GM19438 (cell line): ENCODE measurements at regions not wholly inside any gene's neighbourhood (a gene's known extent, or its start where the extent isn't known, plus 50 kb on each side); places are given as distances from the start of the nearest gene placed in this dataset.
"Not testable (repeated sequence)": the region's sequence is repeated elsewhere in the genome, so short reads cannot be mapped to it uniquely, and the experiment has no call there.

Experiments used
- ATAC-seq: cut with Tn5 transposase; IDR thresholded peaks from one replicate; pipeline ENCODE4 v1.9.1; 2021; ENCODE audit warnings: low read depth; ENCODE audit not compliant: unreplicated experiment

DNA sequence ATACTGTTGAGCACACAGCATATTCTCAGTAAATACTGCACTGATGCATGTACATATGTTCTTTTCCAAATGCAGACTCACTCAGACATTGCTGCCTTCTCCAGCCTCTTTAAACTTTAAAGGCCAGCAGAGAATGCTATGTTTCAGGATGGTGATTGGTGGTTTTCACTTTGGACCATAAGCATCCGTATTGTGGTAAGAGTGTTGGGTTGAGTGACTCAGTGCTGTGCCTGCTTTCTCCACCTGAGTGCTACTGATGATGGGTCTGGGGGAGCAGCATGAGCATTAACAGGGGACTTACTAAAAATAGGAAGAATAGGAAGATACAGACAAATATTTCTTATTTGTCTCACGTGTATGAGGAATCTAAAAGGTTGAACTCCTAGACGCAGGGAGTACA, 56.3 kb upstream of the ZNF92 start:
- ATAC-seq = no peak

DNA sequence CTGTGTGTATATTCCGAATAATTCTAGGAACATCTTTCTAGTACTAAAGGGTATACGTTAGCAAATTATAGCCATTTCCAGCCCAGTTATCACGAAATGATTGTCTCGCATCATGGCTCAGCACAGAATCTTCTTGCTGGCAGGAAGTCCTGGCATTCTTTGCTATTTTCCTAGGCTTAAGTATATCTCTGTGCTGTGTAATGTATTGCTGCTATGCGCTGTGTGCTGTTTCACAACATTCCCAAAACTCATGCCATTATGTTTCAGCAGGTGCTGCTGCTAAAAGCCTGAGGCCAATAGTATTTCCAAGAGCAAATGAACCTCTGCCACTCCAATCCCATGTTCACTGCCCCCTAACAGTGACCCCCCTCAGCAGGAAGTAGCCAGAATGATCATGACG, 62.9 kb upstream of the ZNF92 start:
- ATAC-seq = no peak

DNA sequence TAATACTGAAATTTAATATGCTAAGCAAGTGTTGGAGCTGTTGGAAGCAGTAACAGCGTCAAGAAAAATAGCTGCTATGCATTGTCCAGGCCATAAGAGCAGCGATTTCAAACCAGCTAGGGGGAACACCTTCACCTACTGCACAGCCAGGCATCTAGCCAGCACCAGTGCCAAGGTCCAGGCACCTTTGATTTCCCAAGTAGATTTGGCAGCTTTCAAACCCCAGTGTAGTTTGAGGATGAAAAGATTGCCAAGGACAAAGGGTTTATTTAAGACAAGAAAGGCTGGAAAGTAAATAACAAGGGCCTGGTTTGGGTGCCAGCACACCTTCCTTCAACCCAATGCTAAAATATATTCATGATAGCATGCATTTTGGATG, 65.4 kb upstream of the ZNF92 start:
- no peak for ATAC-seq

DNA sequence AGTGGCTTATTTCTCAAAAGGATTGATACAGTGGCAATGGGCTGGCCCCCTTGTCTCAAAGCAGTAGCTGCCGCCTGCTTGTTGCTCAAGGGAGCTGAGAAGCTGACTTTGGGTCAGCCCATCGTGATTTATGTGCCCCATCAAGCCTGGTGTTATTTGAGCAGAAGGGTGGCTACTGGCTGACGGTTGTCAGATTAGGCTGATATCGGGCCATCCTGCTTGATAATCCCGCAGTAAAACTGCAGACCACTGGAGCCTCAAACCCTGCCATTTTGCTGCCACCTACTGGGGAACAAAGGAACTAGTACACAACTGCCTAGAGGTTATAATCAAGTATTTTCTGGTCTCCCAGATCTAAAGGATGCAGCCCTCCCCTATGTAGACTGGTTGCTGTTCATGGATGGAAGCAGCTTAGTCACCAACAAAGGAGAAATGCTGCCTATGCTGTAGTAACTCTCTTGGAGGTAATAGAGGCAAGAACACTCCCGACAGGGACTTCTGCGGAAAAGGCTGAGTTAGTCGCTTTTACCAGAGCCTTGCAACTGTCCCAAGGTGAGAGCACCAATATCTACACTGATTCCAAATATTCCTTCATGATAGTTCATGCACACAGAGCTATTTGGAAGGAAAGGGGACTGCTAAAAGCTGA, 65.9 kb upstream of the ZNF92 start:
- ATAC-seq = peak; percentile 81

DNA sequence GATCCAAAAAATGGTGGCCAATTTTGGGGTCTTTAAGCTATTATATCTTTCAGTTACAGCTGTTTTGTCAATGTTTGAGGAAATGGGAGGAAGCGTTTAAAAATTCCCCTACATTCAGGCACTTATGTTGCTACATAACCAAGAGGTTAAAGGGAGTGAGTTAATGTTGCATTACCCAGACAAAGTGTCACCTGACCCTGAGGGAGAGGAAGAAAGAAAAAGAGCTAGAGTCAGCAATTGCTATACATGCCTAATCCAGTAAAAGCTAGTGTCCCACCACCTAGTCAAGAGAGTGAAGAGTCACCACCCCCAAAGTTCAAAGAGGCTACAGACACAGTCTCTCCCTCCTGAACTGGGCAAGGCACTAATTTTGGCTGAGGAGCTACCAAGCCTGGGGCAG, 69.5 kb upstream of the ZNF92 start:
- ATAC-seq = no peak

DNA sequence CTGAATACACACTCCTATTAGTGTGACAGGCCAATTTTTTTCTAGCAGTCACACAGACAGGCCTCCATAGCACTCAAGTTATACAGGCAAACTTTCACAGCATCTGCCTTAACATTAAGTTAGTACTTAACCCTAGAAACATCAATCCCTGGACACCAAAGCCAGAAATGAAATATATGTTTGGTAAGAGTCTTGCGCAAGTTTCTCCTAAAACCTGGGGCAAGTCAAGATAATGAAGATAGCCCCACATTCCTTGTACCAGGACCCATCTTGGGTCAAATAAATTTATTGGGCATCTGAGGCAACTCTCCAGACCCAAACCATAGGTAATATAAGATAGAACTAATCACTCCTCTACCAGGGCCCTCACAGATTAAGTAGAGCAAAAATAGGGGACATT, 70.8 kb upstream of the ZNF92 start:
- no peak for ATAC-seq

DNA sequence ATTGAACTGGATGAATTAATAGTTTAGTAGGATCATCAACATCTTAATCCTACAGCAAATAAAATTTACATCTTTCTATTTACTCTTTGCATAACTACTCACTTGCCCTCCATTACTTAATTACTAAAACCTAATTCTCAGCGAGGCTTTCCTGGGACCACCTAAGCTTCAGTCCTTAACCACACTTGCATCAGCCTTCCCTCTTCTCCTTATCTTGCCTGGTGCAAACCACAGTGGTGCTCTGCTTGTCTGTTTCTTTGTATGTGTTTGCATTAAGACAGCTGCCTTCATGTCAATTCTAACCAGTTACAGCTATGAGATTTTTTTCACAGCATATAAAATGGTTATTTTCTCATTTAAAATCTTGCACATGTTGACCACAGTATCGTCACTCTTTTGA, 72.6 kb upstream of the ZNF92 start:
- no peak for ATAC-seq

DNA sequence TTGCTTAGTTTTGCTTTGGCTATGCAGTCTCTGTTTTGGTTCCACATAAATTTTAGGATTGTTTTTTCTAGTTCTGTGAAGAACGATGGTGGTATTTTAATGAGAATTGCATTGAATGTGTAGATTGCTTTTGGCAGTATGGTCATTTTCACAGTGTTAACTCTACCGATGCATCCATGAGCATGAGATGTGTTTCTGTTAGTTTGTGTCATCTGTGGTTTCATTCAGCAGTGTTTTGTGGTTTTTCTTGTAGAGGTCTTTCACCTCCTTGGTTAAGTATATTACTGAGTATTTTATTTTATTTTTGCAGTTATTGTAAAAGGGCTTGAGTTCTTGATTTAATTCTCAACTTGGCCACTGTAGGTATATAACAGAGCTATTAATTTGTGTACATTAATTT, 78.2 kb upstream of the ZNF92 start:
- no peak for ATAC-seq

DNA sequence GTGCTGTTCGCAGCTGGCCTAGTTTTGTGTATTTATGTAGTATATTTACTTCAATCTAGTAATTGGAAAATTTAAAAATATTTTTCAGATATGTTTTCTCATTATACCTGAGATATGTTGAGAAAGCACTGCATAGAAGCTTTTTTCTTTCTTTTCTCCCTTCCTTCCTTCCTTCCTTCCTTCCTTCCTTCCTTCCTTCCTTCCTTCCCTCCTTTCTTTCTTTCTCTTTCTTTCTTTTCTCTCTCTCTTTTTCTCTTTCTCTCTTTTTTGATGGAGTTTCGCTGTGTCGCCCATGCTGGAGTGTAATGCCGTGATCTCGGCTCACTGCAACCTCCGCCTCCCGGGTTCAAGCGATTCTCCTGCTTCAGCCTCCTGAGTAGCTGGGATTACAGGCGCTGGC, 83.3 kb upstream of the ZNF92 start:
- not testable (repeated sequence) for ATAC-seq

DNA sequence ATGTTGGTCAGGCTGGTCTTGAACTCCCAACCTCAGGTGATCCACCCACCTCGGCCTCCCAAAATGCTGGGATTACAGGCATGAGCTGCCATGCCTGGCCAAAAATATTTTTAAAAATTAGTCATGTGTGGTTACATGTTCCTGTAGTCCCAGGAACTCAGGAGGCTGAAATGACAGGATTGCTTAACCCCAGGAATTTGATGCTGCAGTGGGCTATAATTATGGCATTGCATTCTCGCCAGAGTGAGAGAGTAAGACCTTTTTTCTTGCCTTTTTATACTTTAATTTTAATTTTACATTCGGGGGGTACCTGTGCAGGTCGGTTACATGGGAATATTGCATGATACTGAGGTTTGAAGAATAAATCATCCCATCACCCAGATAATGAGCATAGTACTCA, 86.6 kb upstream of the ZNF92 start:
- no peak for ATAC-seq

DNA sequence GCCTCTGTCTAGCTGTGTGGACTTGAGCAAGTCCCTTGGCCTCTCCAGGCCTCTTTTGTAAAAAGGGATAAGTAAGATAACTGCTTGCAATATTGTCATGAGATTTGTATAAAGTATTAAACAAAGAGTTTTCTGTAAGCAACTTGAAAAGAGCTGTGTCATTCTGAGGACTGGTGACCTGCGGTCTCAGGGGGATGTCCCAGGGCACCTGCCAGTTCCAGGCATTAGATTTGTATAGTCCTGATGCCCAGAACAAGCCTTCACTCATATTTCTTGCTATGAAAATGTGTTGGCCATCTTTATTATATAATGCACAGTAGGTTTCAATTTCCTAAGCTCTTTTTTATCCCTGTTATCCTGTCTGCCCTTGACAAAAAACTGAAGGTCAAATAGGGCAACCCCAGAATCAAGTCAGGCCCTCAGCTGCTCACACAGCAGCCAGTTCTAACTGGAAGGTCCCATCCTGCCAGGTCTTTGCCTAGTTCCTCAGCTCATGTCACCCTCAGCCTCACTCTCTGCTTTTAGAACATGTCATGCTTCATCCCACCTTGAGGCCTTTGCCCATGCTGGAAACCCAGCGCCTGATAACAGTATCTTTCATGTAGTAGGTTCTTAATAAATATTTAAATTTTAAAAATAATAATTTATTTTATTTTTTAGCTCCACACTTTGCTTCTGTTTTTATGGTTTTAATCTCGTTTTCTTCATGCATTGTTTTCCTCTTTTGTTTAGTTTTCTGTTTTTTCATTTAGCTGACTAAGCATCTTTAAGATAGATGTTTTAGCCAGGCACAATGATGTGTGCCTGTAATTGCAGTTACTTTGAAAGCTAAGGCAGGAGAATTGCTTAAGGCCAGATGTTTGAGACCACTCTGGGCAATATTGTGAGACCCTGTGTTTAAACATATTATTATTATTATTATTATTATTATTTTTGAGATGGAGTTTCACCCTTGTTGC, 87.5 kb upstream of the ZNF92 start:
- ATAC-seq = no peak

DNA sequence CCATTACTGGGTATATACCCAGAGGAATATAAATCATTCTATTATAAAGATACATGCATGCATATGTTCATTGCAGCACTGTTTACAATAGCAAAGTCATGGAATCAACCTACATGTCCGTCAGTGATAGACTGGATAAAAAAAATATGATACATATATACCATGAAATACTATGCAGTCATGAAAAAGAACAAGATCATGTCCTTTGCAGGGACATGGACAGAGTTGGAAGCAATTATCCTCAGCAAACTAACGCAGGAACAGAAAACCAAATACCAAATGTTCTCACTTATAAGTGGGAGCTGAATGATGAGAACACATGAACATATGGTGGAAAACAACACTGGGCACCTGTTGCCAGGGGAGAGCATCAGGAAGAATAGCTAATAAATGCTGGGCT, 88.4 kb upstream of the ZNF92 start:
- not testable (repeated sequence) for ATAC-seq

DNA sequence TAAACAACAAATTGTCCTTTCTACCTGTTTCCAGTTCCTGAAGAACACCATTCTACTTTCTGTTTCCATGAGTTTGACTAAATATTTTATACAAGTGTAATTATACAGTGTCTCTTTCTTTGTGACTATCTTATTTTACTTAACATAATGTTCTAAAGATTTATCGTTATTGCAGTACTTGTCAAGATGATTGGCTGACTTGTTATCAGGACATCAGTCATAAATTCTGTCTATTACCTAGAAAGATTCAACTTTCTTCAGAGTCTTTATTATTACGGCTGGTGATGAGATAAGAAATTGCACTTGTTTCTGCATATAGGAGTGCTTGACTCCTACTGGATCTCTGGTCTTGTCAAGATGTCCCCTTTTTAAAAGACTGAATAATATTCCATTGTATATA, 93.9 kb upstream of the ZNF92 start:
- ATAC-seq = no peak

DNA sequence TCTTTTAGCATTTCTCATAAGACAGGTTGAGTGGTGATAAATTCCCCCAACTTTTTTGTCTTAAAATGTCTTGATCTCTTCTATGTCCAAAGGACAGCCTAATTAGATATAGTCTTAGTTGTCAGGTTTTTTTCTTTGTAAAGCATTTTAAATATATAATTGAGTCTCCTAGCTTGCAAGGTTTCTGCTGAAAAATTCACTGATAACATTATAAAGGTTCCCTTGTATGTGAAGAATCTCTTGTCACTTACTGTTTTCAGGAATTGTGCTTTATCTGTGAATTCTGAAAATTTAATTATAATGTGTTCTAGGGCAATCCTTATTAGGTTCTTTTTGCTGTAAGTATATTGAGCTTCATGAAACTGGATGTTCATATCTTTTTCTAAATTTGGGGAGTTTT, 96.8 kb upstream of the ZNF92 start:
- ATAC-seq = no peak

DNA sequence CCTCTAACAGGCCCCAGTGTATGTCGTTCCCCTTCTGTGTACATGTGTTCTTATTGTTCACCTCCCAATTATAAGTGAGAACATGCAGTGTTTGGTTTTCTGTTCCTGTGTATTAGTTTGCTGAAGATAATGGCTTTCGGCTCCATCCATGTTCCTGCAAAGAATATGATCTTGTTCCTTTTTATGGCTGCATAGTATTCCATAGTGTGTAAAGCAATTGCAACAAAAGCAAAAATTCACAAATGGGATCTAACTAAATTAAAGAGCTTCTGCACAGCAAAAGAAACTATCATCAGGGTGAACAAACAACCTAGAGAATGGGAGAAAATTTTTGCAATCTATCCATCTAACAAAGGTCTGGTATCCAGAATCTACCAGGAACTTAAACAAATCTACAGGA, 102.2 kb upstream of the ZNF92 start:
- ATAC-seq = not testable (repeated sequence)

DNA sequence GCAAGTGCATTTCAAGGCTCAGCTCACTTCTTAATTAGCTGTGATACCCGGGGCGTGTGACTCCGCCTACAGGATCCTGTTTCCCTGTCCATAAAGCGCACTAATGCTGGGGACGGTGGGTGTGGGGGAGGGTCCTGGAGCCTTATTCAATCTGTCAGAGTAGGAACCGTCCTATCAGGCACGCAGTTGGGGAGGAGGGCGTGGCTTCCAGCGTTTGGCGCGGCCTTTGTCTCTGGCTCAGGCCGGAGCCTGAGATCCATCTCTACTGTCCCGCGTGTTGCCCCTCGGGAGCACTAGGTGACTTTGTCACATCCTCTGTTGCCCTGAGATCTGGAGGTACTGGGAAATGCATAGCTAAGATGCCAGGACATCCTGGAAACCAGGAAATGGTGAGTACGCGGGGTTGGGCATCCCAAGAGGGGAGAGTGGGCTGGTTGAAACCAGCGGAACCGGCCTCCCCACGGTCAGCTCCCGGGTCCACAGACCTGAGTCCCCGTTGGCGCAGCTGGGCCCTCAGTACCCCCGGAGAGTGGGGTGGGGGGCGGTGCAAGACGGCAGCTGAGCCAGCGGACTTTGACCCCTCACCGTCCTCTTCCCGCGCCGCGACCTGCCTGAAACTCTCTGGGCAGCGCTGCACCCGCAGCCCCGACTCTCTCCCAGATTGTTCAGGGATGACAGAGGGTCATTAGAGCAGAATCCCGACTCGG, 104.4 kb upstream of the ZNF92 start:
- ATAC-seq = peak; percentile 99

DNA sequence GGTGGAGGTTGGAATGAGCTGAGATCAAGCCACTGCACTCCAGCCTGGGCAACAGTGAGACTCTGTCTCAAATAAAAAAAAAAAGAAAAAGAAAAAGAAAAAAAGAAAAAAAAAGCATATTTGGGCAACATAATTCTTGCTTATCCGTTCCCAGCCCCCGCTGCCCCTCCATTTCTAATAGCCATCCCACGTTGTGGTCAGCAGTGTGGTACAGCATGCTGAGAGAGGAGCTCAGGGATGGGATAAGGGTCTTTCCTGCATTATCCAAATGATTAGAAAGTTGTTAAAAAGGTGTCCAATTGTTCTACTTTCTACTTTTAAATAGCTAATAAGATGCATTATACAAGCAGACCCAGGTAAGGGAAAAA, 104.9 kb upstream of the ZNF92 start:
- no peak for ATAC-seq

DNA sequence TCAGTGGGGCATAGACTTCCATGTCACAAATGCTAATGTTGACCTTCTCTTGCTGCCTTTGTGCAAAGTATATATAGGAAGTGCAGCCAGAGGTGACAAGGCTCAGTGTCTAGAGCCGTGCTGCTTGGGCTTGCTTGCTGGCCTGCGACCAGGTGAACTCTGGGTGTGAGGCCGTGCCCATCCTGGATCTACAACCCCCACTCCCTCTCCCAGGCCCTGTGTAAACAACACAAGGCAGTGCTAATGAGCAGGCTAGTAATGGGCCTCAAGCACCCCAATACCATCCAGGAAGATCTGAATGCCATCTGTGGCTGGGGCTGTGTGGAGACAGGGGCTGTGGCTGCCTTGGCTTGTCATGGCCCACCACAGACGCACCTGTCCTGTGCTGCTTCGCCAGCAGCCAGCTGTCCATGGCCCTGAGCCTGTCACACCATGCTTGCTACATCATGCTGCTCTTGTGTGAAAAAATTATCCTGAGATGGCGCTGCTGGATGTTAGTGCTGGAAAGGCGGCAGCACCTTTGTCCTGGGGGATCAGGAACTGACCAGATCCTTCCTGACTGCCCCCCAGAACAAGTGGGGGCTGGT, 107.6 kb upstream of the ZNF92 start:
- no peak for ATAC-seq

DNA sequence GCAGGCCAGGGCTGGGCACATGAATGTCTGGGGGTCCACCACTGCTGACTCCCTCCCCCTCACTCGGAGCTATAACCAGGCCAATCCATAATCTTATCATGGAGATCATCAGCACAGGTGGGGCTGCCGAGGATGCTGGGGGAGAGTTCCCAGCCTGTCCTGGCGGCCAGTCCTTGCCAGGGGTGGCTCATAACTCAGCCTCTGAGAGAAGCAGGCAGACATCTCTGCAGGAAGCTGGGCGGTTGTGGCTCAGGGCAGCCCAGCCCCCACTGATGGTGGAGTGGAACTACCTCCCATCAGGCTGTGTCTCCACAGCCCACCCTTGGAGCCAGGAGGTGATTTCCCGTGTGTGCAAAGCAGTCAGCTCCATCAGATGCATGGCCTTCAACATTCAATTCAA, 109.4 kb upstream of the ZNF92 start:
- no peak for ATAC-seq

DNA sequence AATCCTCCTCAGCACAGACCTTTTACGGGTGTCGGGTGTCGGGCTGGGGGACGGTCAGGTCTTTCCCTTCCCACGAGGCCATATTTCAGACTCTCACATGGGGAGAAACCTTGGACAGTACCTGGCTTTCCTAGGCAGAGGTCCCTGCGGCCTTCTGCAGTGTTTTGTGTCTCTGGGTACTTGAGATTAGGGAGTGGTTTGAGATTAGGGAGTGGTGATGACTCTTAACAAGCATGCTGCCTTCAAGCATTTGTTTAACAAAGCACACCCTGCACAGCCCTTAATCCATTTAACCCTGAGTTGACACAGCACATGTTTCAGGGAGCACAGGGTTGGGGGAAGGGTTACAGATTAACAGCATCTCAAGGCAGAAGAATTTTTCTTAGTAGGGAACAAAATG, 113.0 kb upstream of the ZNF92 start:
- not testable (repeated sequence) for ATAC-seq

DNA sequence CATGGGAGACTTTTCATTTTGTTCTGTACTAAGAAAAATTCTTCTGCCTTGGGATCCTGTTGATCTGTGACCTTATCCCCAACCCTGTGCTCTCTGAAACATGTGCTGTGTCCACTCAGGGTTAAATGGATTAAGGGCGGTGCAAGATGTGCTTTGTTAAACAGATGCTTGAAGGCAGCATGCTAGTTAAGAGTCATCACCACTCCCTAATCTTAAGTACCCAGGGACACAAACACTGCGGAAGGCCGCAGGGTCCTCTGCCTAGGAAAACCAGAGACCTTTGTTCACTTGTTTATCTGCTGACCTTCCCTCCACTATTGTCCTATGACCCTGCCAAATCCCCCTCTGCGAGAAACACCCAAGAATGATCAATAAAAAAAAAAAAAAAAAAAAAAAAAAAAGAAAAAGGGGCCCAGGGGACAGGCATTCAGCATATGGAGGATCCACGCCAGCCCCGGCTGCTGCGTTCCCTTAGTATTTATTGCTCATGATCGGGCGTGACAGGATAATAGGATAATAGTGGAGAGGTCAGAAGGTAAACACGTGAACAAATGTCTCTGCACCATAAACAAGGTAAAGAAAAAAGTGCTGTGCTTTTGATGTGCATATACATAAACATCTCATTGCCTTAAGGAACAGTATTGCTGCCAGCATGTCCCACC, 113.7 kb upstream of the ZNF92 start:
- ATAC-seq = not testable (repeated sequence)
